ENCODE measurements at regions not wholly inside any gene's neighbourhood (a gene's known extent, or its start where the extent isn't known, plus 50 kb on each side); places are given as distances from the start of the nearest gene placed in this dataset.

DNA sequence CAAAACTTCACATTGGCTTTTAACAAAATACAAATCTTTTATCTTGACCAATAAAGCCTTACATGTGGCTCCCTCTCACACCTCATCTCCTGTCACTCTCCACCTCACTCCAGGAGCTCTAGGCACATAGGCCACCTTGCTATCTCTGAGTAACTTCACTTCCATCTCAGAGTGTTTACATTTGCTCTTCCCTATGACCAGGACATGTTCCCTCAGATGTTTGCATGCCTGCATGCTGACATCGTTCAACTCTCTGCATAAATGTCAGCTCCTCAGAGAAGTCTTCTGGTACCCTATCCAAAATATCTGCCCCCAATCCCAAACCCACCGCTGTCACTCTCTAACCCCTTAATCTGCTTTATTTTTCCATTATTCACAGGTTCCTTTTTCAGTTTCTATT is 110.9 kb downstream of the TOMM20 start:
- TF ChIP-seq, protein P1, sequence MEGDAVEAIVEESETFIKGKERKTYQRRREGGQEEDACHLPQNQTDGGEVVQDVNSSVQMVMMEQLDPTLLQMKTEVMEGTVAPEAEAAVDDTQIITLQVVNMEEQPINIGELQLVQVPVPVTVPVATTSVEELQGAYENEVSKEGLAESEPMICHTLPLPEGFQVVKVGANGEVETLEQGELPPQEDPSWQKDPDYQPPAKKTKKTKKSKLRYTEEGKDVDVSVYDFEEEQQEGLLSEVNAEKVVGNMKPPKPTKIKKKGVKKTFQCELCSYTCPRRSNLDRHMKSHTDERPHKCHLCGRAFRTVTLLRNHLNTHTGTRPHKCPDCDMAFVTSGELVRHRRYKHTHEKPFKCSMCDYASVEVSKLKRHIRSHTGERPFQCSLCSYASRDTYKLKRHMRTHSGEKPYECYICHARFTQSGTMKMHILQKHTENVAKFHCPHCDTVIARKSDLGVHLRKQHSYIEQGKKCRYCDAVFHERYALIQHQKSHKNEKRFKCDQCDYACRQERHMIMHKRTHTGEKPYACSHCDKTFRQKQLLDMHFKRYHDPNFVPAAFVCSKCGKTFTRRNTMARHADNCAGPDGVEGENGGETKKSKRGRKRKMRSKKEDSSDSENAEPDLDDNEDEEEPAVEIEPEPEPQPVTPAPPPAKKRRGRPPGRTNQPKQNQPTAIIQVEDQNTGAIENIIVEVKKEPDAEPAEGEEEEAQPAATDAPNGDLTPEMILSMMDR (IDR thresholded peaks at IDR 0.05) = no peak
- no peaks in the 10 kb centered on the region for H3K27me3 ChIP-seq
- ATAC-seq (no peak), DNase-seq (no peak)
- peaks cover 0 to 8% (median 0%) of the 10 kb centered on the region in 11 donors for H3K9me3 ChIP-seq
- 82 to 85% methylated on average over 2 of the region's 2 CpGs for WGBS, 2 donors
- intact Hi-C loops (cut with DNase I) = loop anchor here in 1 of 10 donors (10.0 kb wide), 1 partner anchor 47 kb away; no protein-coding TSS in a partner anchor
- peaks cover 0 to 29% (median 5%) of the 10 kb centered on the region in 9 donors for H3K4me1 ChIP-seq
- H3K4me3 ChIP-seq = no peak overlapping the region
- no peaks in the 10 kb centered on the region for H3K36me3 ChIP-seq
- peak overlapping the region in 1 of 10 donors; percentile 49 for H3K27ac ChIP-seq

DNA sequence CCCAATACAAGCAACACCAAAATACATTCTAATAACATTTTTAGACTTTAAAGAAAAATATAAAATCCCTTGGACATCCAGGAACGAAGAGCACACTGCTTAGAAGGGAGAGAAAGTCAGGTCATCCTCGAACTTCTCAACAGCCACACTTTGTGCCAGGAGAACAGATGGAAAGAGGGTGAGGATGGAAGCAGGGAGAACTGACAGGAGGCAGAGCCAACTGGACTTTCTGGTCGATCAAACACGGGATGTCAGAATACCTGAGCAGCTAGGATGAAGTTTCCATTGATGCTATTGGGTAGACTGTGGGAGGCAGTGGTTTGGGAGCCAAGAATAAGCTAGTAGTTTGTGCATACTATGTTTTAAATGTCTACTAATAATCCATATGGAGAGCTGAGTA is 111.4 kb downstream of the TOMM20 start:
- intact Hi-C loops (cut with DNase I) = loop anchor here in 1 of 10 donors (10.0 kb wide), 1 partner anchor 48 kb away; no protein-coding TSS in a partner anchor
- H3K9me3 ChIP-seq = peaks cover 0 to 8% (median 0%) of the 10 kb centered on the region in 11 donors
- peak overlapping the region in 1 of 10 donors; percentile 49 for H3K27ac ChIP-seq
- peaks cover 2 to 29% (median 8%) of the 10 kb centered on the region in 9 donors for H3K4me1 ChIP-seq
- H3K27me3 ChIP-seq = no peaks in the 10 kb centered on the region
- TF ChIP-seq, protein P1 (IDR thresholded peaks at IDR 0.05) = no peak
- no peak overlapping the region for H3K4me3 ChIP-seq
- DNase-seq = no peak
- no peaks in the 10 kb centered on the region for H3K36me3 ChIP-seq
- ATAC-seq = no peak
- WGBS, 2 donors = 95 to 96% methylated on average over 4 of the region's 4 CpGs

DNA sequence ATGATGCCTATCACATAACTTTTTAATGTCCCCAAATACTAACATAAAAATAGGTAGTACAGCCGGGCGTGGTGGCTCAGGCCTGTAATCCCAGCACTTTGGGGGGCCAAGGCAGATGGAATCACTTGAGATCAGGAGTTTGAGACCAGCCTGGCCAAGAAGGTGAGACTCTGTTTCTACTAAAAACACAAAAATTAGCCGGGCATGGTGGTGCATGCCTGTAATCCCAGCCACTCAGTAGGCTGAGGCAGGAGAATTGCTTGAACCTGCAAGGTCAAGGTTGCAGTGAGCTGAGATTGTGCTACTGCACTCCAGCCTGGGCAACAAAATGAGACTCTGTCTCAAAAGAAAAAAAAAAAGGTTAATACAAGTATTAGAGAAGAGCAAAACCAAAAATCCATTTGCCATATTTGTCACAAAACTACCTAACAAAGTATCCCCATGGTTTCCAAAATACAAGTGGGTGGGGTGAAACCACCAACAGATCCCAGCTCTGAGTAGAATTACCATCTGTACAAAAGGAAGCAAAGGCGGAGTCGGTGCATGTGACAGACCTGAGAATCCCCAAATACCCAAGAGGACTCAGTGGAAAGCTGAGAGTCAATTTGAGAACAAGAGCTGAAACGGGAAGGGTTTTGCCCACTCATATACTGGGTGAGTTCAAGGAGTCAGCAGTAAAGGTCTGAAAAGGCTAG is 113.2 kb downstream of the TOMM20 start:
- DNase-seq (no peak), ATAC-seq (no peak)
- Histone ChIP-seq H3K36me3 (no peaks in the 10 kb centered on the region), H3K4me1 (peaks cover 3 to 39% (median 17%) of the 10 kb centered on the region in 9 donors), H3K4me3 (no peak overlapping the region), H3K27ac (peak overlapping the region in 1 of 10 donors; percentile 61), H3K27me3 (no peaks in the 10 kb centered on the region), H3K9me3 (peaks cover 0 to 8% (median 0%) of the 10 kb centered on the region in 11 donors)
- TF ChIP-seq, protein P1 (IDR thresholded peaks at IDR 0.05) = no peak
- 89% methylated on average over 6 of the region's 6 CpGs for WGBS, 2 donors
- intact Hi-C loops (cut with DNase I) = loop anchor here in 1 of 10 donors (10.0 kb wide), 1 partner anchor 49 kb away; no protein-coding TSS in a partner anchor

DNA sequence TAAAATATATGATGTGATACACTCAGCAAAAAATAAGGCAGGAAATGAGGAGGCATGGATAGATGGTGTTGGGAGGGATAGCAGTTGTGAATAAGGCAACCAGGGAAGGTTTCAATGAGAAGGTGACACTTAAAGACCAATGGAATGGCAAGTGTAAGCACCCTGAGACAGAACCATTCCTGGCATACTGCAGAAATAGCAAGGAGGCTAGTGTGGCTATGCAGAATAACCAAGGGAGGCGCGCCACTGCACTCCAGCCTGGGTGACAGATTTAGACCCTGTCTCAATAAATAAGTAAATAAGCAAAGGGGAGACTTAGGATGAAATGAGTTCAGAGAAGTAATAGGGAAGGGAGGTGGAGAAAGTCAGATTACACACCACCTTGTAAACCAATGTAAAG is 113.9 kb downstream of the TOMM20 start:
- intact Hi-C loops (cut with DNase I) = loop anchor here in 4 of 10 donors (5.0 to 10.0 kb wide), 2 partner anchors 33 to 50 kb away; no protein-coding TSS in a partner anchor
- 99 to 100% methylated on average over 2 of the region's 2 CpGs for WGBS, 2 donors
- Histone ChIP-seq H3K27ac (no peak overlapping the region), H3K9me3 (peaks cover 0 to 8% (median 0%) of the 10 kb centered on the region in 11 donors), H3K36me3 (no peaks in the 10 kb centered on the region), H3K4me1 (peaks cover 3 to 39% (median 17%) of the 10 kb centered on the region in 9 donors), H3K27me3 (no peaks in the 10 kb centered on the region), H3K4me3 (no peak overlapping the region)
- DNase-seq = no peak
- TF ChIP-seq, protein P1 (IDR thresholded peaks at IDR 0.05) = no peak
- ATAC-seq = no peak

All from heart right ventricle (tissue), 16 donors.